OCI-LY7 (cell line): ENCODE measurements at regions not wholly inside any gene's neighbourhood (a gene's known extent, or its start where the extent isn't known, plus 50 kb on each side); places are given as distances from the start of the nearest gene placed in this dataset.
A peak's percentile ranks its signal among the peaks of the same experiment; 100 is the strongest.

Experiments used
- BruUV-seq: library from RNA; stranded (reverse); fragments of 400-500 nt; replicated peaks from 2 replicates; lab custom pipeline; 2021; lab: Mats Ljungman, UMichigan
- CTCF ChIA-PET: fragments of 300-600 bp; sonication (Branson Sonifier 250); formaldehyde crosslinking; loops from one replicate; lab custom pipeline; 2022; ENCODE audit warnings: antibody characterized with exemption; ENCODE audit not compliant: unreplicated experiment; lab: Charles Lee
- POLR2A ChIA-PET: fragments of 300-600 bp; sonication (Branson Sonifier 250); formaldehyde crosslinking; loops from one replicate; lab custom pipeline; 2022; ENCODE audit warnings: antibody characterized with exemption; lab: Charles Lee
- DNase-seq: peaks from one replicate; pipeline ENCODE4 v3.0.0-alpha.2; 2015; ENCODE audit warnings: low spot score
- H2AFZ ChIP-seq: fragments of 200-600 bp; sonication (generic), shearing (Covaris generic); 2 replicates; pipeline ENCODE4 v1.6.1; 2014; ENCODE audit warnings: mild to moderate bottlenecking, antibody characterized with exemption, low read length, moderate library complexity
- H3K27ac ChIP-seq: fragments of 200-600 bp; sonication (generic); 2 replicates; pipeline ENCODE4 v1.5.1; 2014; ENCODE audit warnings: mixed run types, low read depth, mild to moderate bottlenecking, moderate library complexity, low read length, inconsistent platforms; ENCODE audit not compliant: poor library complexity, severe bottlenecking
- H3K36me3 ChIP-seq: fragments of 200-600 bp; sonication (generic); 2 replicates; pipeline ENCODE4 v1.6.1; 2014; ENCODE audit warnings: mild to moderate bottlenecking, antibody characterized with exemption, low read length, moderate library complexity, mixed read lengths; ENCODE audit not compliant: insufficient read depth
- H3K4me1 ChIP-seq: fragments of 200-600 bp; sonication (generic); 2 replicates; pipeline ENCODE4 v1.5.1; 2014; ENCODE audit warnings: mild to moderate bottlenecking, low read length; ENCODE audit not compliant: insufficient read depth, poor library complexity, severe bottlenecking
- H3K4me2 ChIP-seq: fragments of 200-600 bp; sonication (generic); 2 replicates; pipeline ENCODE4 v1.6.1; 2014; ENCODE audit warnings: mild to moderate bottlenecking, low read length
- H3K4me3 ChIP-seq: fragments of 200-600 bp; sonication (generic); 2 replicates; pipeline ENCODE4 v1.5.1; 2014; ENCODE audit warnings: mild to moderate bottlenecking, low read depth, low read length; ENCODE audit not compliant: poor library complexity, severe bottlenecking
- H3K79me2 ChIP-seq: fragments of 200-600 bp; sonication (generic); 2 replicates; pipeline ENCODE4 v1.6.1; 2016; ENCODE audit warnings: low read depth, mild to moderate bottlenecking, low read length, moderate library complexity, mixed read lengths; ENCODE audit not compliant: insufficient read depth
- H3K9me2 ChIP-seq: fragments of 200-600 bp; sonication (generic); 2 replicates; pipeline ENCODE4 v1.6.1; 2016; ENCODE audit warnings: mild to moderate bottlenecking, low read length, mixed read lengths; ENCODE audit not compliant: insufficient read depth
- H3K9me3 ChIP-seq: fragments of 200-600 bp; sonication (generic); 2 replicates; pipeline ENCODE4 v1.6.1; 2014; ENCODE audit warnings: mild to moderate bottlenecking, mixed run types, low read length, mixed read lengths
- H4K20me1 ChIP-seq: fragments of 200-600 bp; sonication (generic); 2 replicates; pipeline ENCODE4 v1.6.1; 2014; ENCODE audit warnings: mild to moderate bottlenecking, antibody characterized with exemption, low read length, moderate library complexity, mixed read lengths; ENCODE audit not compliant: insufficient read depth
- CTCF ChIP-seq: fragments of 200-600 bp; sonication (generic); conservative IDR thresholded peaks from 2 replicates; pipeline ENCODE4 v1.5.1; 2014; ENCODE audit warnings: mild to moderate bottlenecking, antibody characterized with exemption, low read length, moderate library complexity, mixed read lengths
- EZH2phosphoT487 ChIP-seq: fragments of 200-600 bp; sonication (generic); IDR thresholded peaks from 2 replicates; pipeline ENCODE4 v1.6.1; 2018; ENCODE audit warnings: low read depth, borderline replicate concordance, mild to moderate bottlenecking, mixed run types, antibody characterized with exemption, low read length, moderate library complexity, mixed read lengths
- intact Hi-C: fragments of 100-400 bp; cut with micrococcal nuclease; formaldehyde crosslinking; loops from one replicate; pipeline ENCODE4 v1.10.0; 2022; ENCODE audit not compliant: unreplicated experiment

GRCh38 chr13:80052286-80052685 is 288.6 kb downstream of the SPRY2 start:
- ChIA-PET CTCF (no interaction called here), POLR2A (no interaction called here)
- no TSS peak for BruUV-seq
- intact Hi-C loops, result no loop called here
- Histone ChIP-seq H3K4me2 (no peak overlapping the region), H3K4me1 (no peaks in the 10 kb centered on the region), H3K9me2 (no peaks in the 10 kb centered on the region), H4K20me1 (no peaks in the 10 kb centered on the region), H3K79me2 (no peaks in the 10 kb centered on the region), H3K36me3 (no peaks in the 10 kb centered on the region), H2AFZ (no peak overlapping the region), H3K4me3 (no peak overlapping the region), H3K27ac (no peak overlapping the region), H3K9me3 (no peaks in the 10 kb centered on the region)
- DNase-seq, result no peak
- TF ChIP-seq EZH2phosphoT487, result no peak
- no peak for TF ChIP-seq CTCF

DNA sequence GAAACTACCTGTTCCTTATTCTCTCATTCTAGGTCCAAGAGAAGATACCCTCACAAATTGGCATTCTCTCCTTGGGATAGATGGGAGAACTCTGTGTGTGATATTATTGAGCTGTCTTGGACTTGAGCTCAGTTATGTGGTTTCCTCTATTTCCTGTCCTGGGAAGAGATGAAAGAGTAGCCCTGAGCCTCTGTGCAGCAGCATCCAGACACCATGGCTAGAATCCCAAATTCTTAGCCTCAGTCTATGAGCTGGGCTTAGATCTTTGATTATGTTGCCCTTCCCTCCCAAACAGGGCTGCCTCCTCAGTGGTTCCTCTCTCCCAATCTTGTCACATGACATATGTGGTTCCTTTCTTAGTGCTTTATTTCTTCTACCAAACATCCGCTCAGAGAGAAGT is 290.7 kb downstream of the SPRY2 start:
- Histone ChIP-seq H4K20me1 (no peaks in the 10 kb centered on the region), H3K4me3 (no peak overlapping the region), H3K4me1 (no peaks in the 10 kb centered on the region), H3K9me3 (no peaks in the 10 kb centered on the region), H3K4me2 (no peak overlapping the region), H3K27ac (no peak overlapping the region), H2AFZ (no peak overlapping the region), H3K79me2 (no peaks in the 10 kb centered on the region), H3K36me3 (no peaks in the 10 kb centered on the region), H3K9me2 (no peaks in the 10 kb centered on the region)
- POLR2A ChIA-PET, result no interaction called here
- CTCF ChIA-PET, result no interaction called here
- no TSS peak for BruUV-seq
- intact Hi-C loops, result no loop called here
- TF ChIP-seq EZH2phosphoT487 (no peak), CTCF (no peak)
- DNase-seq, result no peak

DNA sequence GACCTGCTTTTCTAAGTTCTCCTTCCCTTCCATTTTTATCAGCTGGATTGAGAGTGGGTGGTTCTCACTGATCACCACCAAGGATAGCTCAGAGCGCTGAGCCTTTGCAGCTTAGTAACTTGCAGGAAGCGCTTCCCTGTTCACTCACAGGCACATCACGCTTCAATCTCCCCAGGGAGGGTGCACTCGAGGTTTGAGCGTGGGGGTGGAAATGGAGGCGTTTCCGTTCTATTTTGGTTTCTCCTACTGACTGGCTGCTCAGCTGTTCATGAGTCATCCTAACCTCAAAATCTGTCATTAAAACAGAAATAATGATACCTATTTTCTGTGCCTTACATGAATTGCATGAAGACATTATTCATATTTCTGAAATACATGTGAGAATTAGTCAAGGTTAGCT is 292.1 kb downstream of the SPRY2 start:
- no TSS peak for BruUV-seq
- intact Hi-C loops, result no loop called here
- Histone ChIP-seq H3K27ac (no peak overlapping the region), H3K9me2 (no peaks in the 10 kb centered on the region), H3K4me1 (no peaks in the 10 kb centered on the region), H3K4me3 (no peak overlapping the region), H2AFZ (no peak overlapping the region), H3K36me3 (no peaks in the 10 kb centered on the region), H3K4me2 (no peak overlapping the region), H3K79me2 (no peaks in the 10 kb centered on the region), H4K20me1 (no peaks in the 10 kb centered on the region), H3K9me3 (no peaks in the 10 kb centered on the region)
- DNase-seq, result peak; percentile 11
- TF ChIP-seq EZH2phosphoT487, result no peak
- TF ChIP-seq CTCF, result no peak
- ChIA-PET POLR2A (no interaction called here), CTCF (no interaction called here)
